ENCODE measurements at regions not wholly inside any gene's neighbourhood (a gene's known extent, or its start where the extent isn't known, plus 50 kb on each side); places are given as distances from the start of the nearest gene placed in this dataset.

DNA sequence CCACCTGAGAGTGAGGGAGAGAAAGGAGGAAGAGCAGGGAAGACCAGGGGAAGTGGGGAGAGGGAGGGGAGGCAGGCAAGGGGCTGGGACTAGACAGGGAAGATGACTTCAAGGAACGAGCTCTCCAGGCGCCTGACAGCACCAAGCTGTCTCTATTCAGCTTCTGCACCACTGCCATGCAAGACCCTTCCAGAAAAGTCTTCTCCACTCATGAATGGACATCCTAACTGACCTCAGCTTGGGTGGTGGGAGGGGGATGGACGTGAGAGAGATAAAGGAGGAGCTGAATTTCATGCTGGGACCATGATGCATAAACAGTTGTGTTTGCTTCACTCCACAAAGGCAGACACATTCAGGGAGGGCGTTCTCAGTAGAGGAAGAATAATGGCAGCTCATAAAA lies 206.4 kb upstream of the ARL4C start:
- Histone ChIP-seq H3K79me2 (ENCODE audit: insufficient read depth, low read length) (no peaks in the 10 kb centered on the region), H4K20me1 (ENCODE audit: control insufficient read depth, insufficient read depth, insufficient read length) (no peaks in the 10 kb centered on the region), H4K8ac (replicated peaks; ENCODE audit: insufficient read length, low read depth, low read length) (no peak overlapping the region), H3K9ac (ENCODE audit: extremely low read depth, insufficient read length, low read length) (no peak overlapping the region), H3K4ac (ENCODE audit: low read depth, low read length) (no peak overlapping the region), H3K18ac (ENCODE audit: insufficient read length, low read depth, low read length) (no peak overlapping the region), H4K5ac (ENCODE audit: insufficient read length, low read depth, low read length) (no peak overlapping the region), H2AK5ac (ENCODE audit: insufficient read length, low read length) (no peak overlapping the region), H2BK15ac (ENCODE audit: low read depth, low read length) (no peak overlapping the region), H3K27me3 (ENCODE audit: insufficient read depth, low read length) (no peaks in the 10 kb centered on the region), H3K4me1 (ENCODE audit: insufficient read depth, low read length) (peaks cover 10% of the 10 kb centered on the region; the same call in 1 of the 2 replicates), H3K56ac (ENCODE audit: insufficient read length, low read depth, low read length) (no peak overlapping the region), H2AFZ (ENCODE audit: low read length) (no peak overlapping the region), H3K9me3 (ENCODE audit: control insufficient read depth, low read depth, low read length) (peaks cover 3% of the 10 kb centered on the region), H2BK5ac (ENCODE audit: insufficient read length, low read length) (no peak overlapping the region), H3K23me2 (ENCODE audit: insufficient read length, low read depth, low read length, poor library complexity, severe bottlenecking) (no peaks in the 10 kb centered on the region), H2BK12ac (ENCODE audit: insufficient read length, low read depth, low read length) (no peak overlapping the region), H4K91ac (ENCODE audit: insufficient read length, low read depth, low read length) (no peak overlapping the region), H3K14ac (ENCODE audit: insufficient read depth, low read length) (no peak overlapping the region; the same call in 1 of the 2 replicates), H3K23ac (ENCODE audit: insufficient read length, low read depth, low read length) (no peak overlapping the region), H3K79me1 (ENCODE audit: insufficient read depth, low read depth, low read length, poor library complexity, severe bottlenecking) (no peaks in the 10 kb centered on the region), H3K27ac (ENCODE audit: insufficient read length, low read depth, low read length) (no peak overlapping the region), H2BK120ac (ENCODE audit: low read depth, low read length, poor library complexity, severe bottlenecking) (no peak overlapping the region), H3T11ph (ENCODE audit: low read length) (no peak overlapping the region), H3K4me2 (ENCODE audit: insufficient read depth, insufficient read length, low read length) (no peak overlapping the region), H2BK20ac (ENCODE audit: low read depth, low read length, poor library complexity, severe bottlenecking) (no peak overlapping the region)
- Mint-ChIP-seq H3K27me3 (ENCODE audit: low read depth) (no peaks in the 10 kb centered on the region; the same call in 1 of the 2 replicates), H3K4me3 (no peak overlapping the region), H3K36me3 (ENCODE audit: insufficient read depth in 1 of 3, low read depth in 3 of 3) (peaks cover 4 to 5% (median 5%) of the 10 kb centered on the region in 3 experiments; a peak in 4 of 7 replicates), H3K9me3 (peaks cover 11 to 13% of the 10 kb centered on the region in 2 experiments), H3K27ac (no peak overlapping the region), H3K4me1 (peaks cover 29 to 35% of the 10 kb centered on the region in 2 experiments)
- no CpG with 5 or more reads among the region's 4 CpGs for WGBS (ENCODE audit: extremely low coverage, insufficient read length, low lambda C conversion rate)
- TF ChIP-seq, protein P1, sequence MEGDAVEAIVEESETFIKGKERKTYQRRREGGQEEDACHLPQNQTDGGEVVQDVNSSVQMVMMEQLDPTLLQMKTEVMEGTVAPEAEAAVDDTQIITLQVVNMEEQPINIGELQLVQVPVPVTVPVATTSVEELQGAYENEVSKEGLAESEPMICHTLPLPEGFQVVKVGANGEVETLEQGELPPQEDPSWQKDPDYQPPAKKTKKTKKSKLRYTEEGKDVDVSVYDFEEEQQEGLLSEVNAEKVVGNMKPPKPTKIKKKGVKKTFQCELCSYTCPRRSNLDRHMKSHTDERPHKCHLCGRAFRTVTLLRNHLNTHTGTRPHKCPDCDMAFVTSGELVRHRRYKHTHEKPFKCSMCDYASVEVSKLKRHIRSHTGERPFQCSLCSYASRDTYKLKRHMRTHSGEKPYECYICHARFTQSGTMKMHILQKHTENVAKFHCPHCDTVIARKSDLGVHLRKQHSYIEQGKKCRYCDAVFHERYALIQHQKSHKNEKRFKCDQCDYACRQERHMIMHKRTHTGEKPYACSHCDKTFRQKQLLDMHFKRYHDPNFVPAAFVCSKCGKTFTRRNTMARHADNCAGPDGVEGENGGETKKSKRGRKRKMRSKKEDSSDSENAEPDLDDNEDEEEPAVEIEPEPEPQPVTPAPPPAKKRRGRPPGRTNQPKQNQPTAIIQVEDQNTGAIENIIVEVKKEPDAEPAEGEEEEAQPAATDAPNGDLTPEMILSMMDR (conservative IDR thresholded peaks at IDR 0.05): no peak
- DNase-seq: no peak
